KG1 (cell line): ENCODE measurements at regions not wholly inside any gene's neighbourhood (a gene's known extent, or its start where the extent isn't known, plus 50 kb on each side); places are given as distances from the start of the nearest gene placed in this dataset.
"Not testable (repeated sequence)": the region's sequence is repeated elsewhere in the genome, so short reads cannot be mapped to it uniquely, and the experiment has no call there.

ENCODE experiments used
- DNase-seq: peaks from one replicate; lab custom pipeline; 2025; lab: John Stamatoyannopoulos, UW

GRCh38 chr12:124706363-124706762, 139.0 kb upstream of the NCOR2 start:
- no peak for DNase-seq

GRCh38 chr12:124705545-124706138, 138.2 kb upstream of the NCOR2 start:
- no peak for DNase-seq

GRCh38 chr12:124704619-124705018, 137.2 kb upstream of the NCOR2 start:
- no peak for DNase-seq

- DNase-seq, result no peak
Observed at GRCh38 chr12:124703856-124704255, 136.4 kb upstream of the NCOR2 start.

- DNase-seq, result no peak
Observed at GRCh38 chr12:124702736-124703135, 135.3 kb upstream of the NCOR2 start.

- DNase-seq, result no peak
Observed at GRCh38 chr12:124700810-124701592, 133.6 kb upstream of the NCOR2 start.

- DNase-seq, result no peak
Observed at GRCh38 chr12:124699909-124700308, 132.5 kb upstream of the NCOR2 start.

GRCh38 chr12:124698998-124699305, 131.5 kb upstream of the NCOR2 start:
- DNase-seq, result no peak

GRCh38 chr12:124698211-124698997, 131.0 kb upstream of the NCOR2 start:
- DNase-seq, result no peak

GRCh38 chr12:124697722-124698121, 130.3 kb upstream of the NCOR2 start:
- DNase-seq, result not testable (repeated sequence)

- no peak for DNase-seq
Observed at GRCh38 chr12:124696693-124697476, 129.5 kb upstream of the NCOR2 start.

- DNase-seq, result no peak
Observed at GRCh38 chr12:124695861-124696260, 128.4 kb upstream of the NCOR2 start.

- no peak for DNase-seq
Observed at GRCh38 chr12:124694846-124695497, 127.6 kb upstream of the NCOR2 start.

GRCh38 chr12:124694250-124694649, 126.8 kb upstream of the NCOR2 start:
- DNase-seq, result peak; percentile 22

- DNase-seq, result no peak
Observed at GRCh38 chr12:124693111-124693723, 125.8 kb upstream of the NCOR2 start.

GRCh38 chr12:124692443-124692842, 125.0 kb upstream of the NCOR2 start:
- DNase-seq, result no peak

GRCh38 chr12:124691429-124691828, 124.0 kb upstream of the NCOR2 start:
- DNase-seq, result no peak

- DNase-seq, result no peak
Observed at GRCh38 chr12:124689631-124690030, 122.2 kb upstream of the NCOR2 start.

GRCh38 chr12:124688356-124688992, 121.1 kb upstream of the NCOR2 start:
- DNase-seq, result no peak

- DNase-seq, result peak; percentile 37
Observed at GRCh38 chr12:124687917-124688316, 120.5 kb upstream of the NCOR2 start.
